ENCODE measurements at regions not wholly inside any gene's neighbourhood (a gene's known extent, or its start where the extent isn't known, plus 50 kb on each side); places are given as distances from the start of the nearest gene placed in this dataset.

GRCh38 chr22:49574205-49574880, 253.3 kb downstream of the BRD1 start:
- 45 to 48% methylated on average over 30 of the region's 30 CpGs for WGBS, 2 experiments (ENCODE audit: low coverage in 1 of 2, low lambda C conversion rate in 2 of 2, missing lambda C conversion rate in 2 of 2)

GRCh38 chr22:49573109-49573765, 254.4 kb downstream of the BRD1 start:
- TF ChIP-seq EZH2phosphoT487 (IDR thresholded peaks at IDR 0.05; ENCODE audit: insufficient read depth, low read depth): no peak
- no peak for TF ChIP-seq EZH2 (IDR thresholded peaks at IDR 0.05; ENCODE audit: insufficient read depth, poor library complexity, severe bottlenecking)
- Histone ChIP-seq H3K9me3 (ENCODE audit: low read depth) (no peaks in the 10 kb centered on the region), H3K4me1 (ENCODE audit: insufficient read depth) (no peaks in the 10 kb centered on the region), H3K9me2 (ENCODE audit: insufficient read depth) (no peaks in the 10 kb centered on the region), H3K9ac (no peak overlapping the region), H3K4me2 (ENCODE audit: unreplicated experiment) (no peak overlapping the region), H3K79me2 (ENCODE audit: insufficient read depth) (no peaks in the 10 kb centered on the region), H3K27me3 (replicated peaks; ENCODE audit: insufficient read depth) (no peaks in the 10 kb centered on the region), H3K27ac (no peak overlapping the region), H3F3A (ENCODE audit: insufficient read depth) (no peaks in the 10 kb centered on the region), H4K20me1 (ENCODE audit: insufficient read depth) (no peaks in the 10 kb centered on the region), H2AFZ (no peak overlapping the region), H3K36me3 (ENCODE audit: low read depth) (no peaks in the 10 kb centered on the region), H3K4me3 (no peak overlapping the region)
- in situ Hi-C loops (cut with MboI): no loop called here
- 39% methylated on average over 11 of the region's 11 CpGs for WGBS, 2 experiments (ENCODE audit: low coverage in 1 of 2, low lambda C conversion rate in 2 of 2, missing lambda C conversion rate in 2 of 2)
- DNase-seq: no peak

More at GRCh38 chr22:49574205-49574880, 253.3 kb downstream of the BRD1 start:
- DNase-seq: no peak
- no peak overlapping the region for H3K4me2 ChIP-seq (ENCODE audit: unreplicated experiment)
- no peaks in the 10 kb centered on the region for H3F3A ChIP-seq (ENCODE audit: insufficient read depth)
- no peak overlapping the region for H3K27ac ChIP-seq
- in situ Hi-C loops (cut with MboI): no loop called here
- no peaks in the 10 kb centered on the region for H3K9me2 ChIP-seq (ENCODE audit: insufficient read depth)
- no peak overlapping the region for H2AFZ ChIP-seq
- no peak overlapping the region for H3K4me3 ChIP-seq
- no peaks in the 10 kb centered on the region for H3K4me1 ChIP-seq (ENCODE audit: insufficient read depth)
- H4K20me1 ChIP-seq (ENCODE audit: insufficient read depth): no peaks in the 10 kb centered on the region
- no peaks in the 10 kb centered on the region for H3K27me3 ChIP-seq (replicated peaks; ENCODE audit: insufficient read depth)
- H3K36me3 ChIP-seq (ENCODE audit: low read depth): no peaks in the 10 kb centered on the region
- no peak overlapping the region for H3K9ac ChIP-seq
- H3K79me2 ChIP-seq (ENCODE audit: insufficient read depth): no peaks in the 10 kb centered on the region
- TF ChIP-seq EZH2phosphoT487 (IDR thresholded peaks at IDR 0.05; ENCODE audit: insufficient read depth, low read depth): no peak
- TF ChIP-seq EZH2 (IDR thresholded peaks at IDR 0.05; ENCODE audit: insufficient read depth, poor library complexity, severe bottlenecking): no peak
- no peaks in the 10 kb centered on the region for H3K9me3 ChIP-seq (ENCODE audit: low read depth)

GRCh38 chr22:49571326-49571725, 256.3 kb downstream of the BRD1 start:
- H2AFZ ChIP-seq: no peak overlapping the region
- TF ChIP-seq EZH2phosphoT487 (IDR thresholded peaks at IDR 0.05; ENCODE audit: insufficient read depth, low read depth): no peak
- TF ChIP-seq EZH2 (IDR thresholded peaks at IDR 0.05; ENCODE audit: insufficient read depth, poor library complexity, severe bottlenecking): no peak
- H3K36me3 ChIP-seq (ENCODE audit: low read depth): no peaks in the 10 kb centered on the region
- no peaks in the 10 kb centered on the region for H4K20me1 ChIP-seq (ENCODE audit: insufficient read depth)
- H3K9ac ChIP-seq: no peak overlapping the region
- no peaks in the 10 kb centered on the region for H3K79me2 ChIP-seq (ENCODE audit: insufficient read depth)
- H3K4me1 ChIP-seq (ENCODE audit: insufficient read depth): no peaks in the 10 kb centered on the region
- H3K27me3 ChIP-seq (replicated peaks; ENCODE audit: insufficient read depth): no peaks in the 10 kb centered on the region
- in situ Hi-C loops (cut with MboI): no loop called here
- H3F3A ChIP-seq (ENCODE audit: insufficient read depth): no peaks in the 10 kb centered on the region
- no peak overlapping the region for H3K4me2 ChIP-seq (ENCODE audit: unreplicated experiment)
- H3K9me2 ChIP-seq (ENCODE audit: insufficient read depth): no peaks in the 10 kb centered on the region
- H3K4me3 ChIP-seq: no peak overlapping the region
- DNase-seq: no peak
- H3K27ac ChIP-seq: no peak overlapping the region
- 56 to 67% methylated on average over 14 of the region's 14 CpGs for WGBS, 2 experiments (ENCODE audit: low coverage in 1 of 2, low lambda C conversion rate in 2 of 2, missing lambda C conversion rate in 2 of 2)
- H3K9me3 ChIP-seq (ENCODE audit: low read depth): no peaks in the 10 kb centered on the region

- DNase-seq: no peak
- WGBS, 2 experiments (ENCODE audit: low coverage in 1 of 2, low lambda C conversion rate in 2 of 2, missing lambda C conversion rate in 2 of 2): 30 to 41% methylated on average over 14 to 20 of the region's 20 CpGs
- in situ Hi-C loops (cut with MboI): no loop called here
- no peaks in the 10 kb centered on the region for H3F3A ChIP-seq (ENCODE audit: insufficient read depth)
- TF ChIP-seq EZH2phosphoT487 (IDR thresholded peaks at IDR 0.05; ENCODE audit: insufficient read depth, low read depth): no peak
- no peak for TF ChIP-seq EZH2 (IDR thresholded peaks at IDR 0.05; ENCODE audit: insufficient read depth, poor library complexity, severe bottlenecking)
- H3K9me3 ChIP-seq (ENCODE audit: low read depth): no peaks in the 10 kb centered on the region
- no peaks in the 10 kb centered on the region for H3K9me2 ChIP-seq (ENCODE audit: insufficient read depth)
- H3K9ac ChIP-seq: no peak overlapping the region
- H2AFZ ChIP-seq: no peak overlapping the region
- no peak overlapping the region for H3K4me3 ChIP-seq
- H3K27me3 ChIP-seq (replicated peaks; ENCODE audit: insufficient read depth): no peaks in the 10 kb centered on the region
- no peaks in the 10 kb centered on the region for H3K36me3 ChIP-seq (ENCODE audit: low read depth)
- no peaks in the 10 kb centered on the region for H3K4me1 ChIP-seq (ENCODE audit: insufficient read depth)
- no peaks in the 10 kb centered on the region for H4K20me1 ChIP-seq (ENCODE audit: insufficient read depth)
- no peaks in the 10 kb centered on the region for H3K79me2 ChIP-seq (ENCODE audit: insufficient read depth)
- H3K4me2 ChIP-seq (ENCODE audit: unreplicated experiment): no peak overlapping the region
- H3K27ac ChIP-seq: no peak overlapping the region
Measured at GRCh38 chr22:49570032-49570848, 257.4 kb downstream of the BRD1 start.
